CD4-positive, alpha-beta T cell treated with Interleukin-6 for 4 hours (primary cell): ENCODE measurements at regions not wholly inside any gene's neighbourhood (a gene's known extent, or its start where the extent isn't known, plus 50 kb on each side); places are given as distances from the start of the nearest gene placed in this dataset.
A peak's percentile ranks its signal among the peaks of the same experiment; 100 is the strongest.

Experiments
- DNase-seq: peaks from one replicate; pipeline ENCODE4 v3.0.0-alpha.2; 2020; ENCODE audit warnings: mixed read lengths

- DNase-seq = no peak
Measured at GRCh38 chr6:134520181-134521115, 202.5 kb upstream of the SGK1 start.

GRCh38 chr6:134519465-134519864 is 201.6 kb upstream of the SGK1 start:
- peak; percentile 68 for DNase-seq

GRCh38 chr6:134517868-134518267 is 200.0 kb upstream of the SGK1 start:
- DNase-seq = no peak

GRCh38 chr6:134517145-134517658 is 199.3 kb upstream of the SGK1 start:
- DNase-seq = peak; percentile 25

GRCh38 chr6:134516582-134516981 is 198.7 kb upstream of the SGK1 start:
- no peak for DNase-seq

- no peak for DNase-seq
Measured at GRCh38 chr6:134515986-134516385, 198.1 kb upstream of the SGK1 start.

- DNase-seq = no peak
Measured at GRCh38 chr6:134512981-134513391, 195.1 kb upstream of the SGK1 start.

GRCh38 chr6:134511984-134512683 is 194.2 kb upstream of the SGK1 start:
- no peak for DNase-seq

- DNase-seq = no peak
Measured at GRCh38 chr6:134510920-134511319, 193.0 kb upstream of the SGK1 start.

GRCh38 chr6:134510142-134510541 is 192.2 kb upstream of the SGK1 start:
- no peak for DNase-seq

- DNase-seq = no peak
Measured at GRCh38 chr6:134508862-134509498, 191.1 kb upstream of the SGK1 start.

GRCh38 chr6:134506162-134506561 is 188.2 kb upstream of the SGK1 start:
- no peak for DNase-seq

- no peak for DNase-seq
Measured at GRCh38 chr6:134503585-134504281, 185.8 kb upstream of the SGK1 start.

- no peak for DNase-seq
Measured at GRCh38 chr6:134502614-134503549, 185.0 kb upstream of the SGK1 start.

GRCh38 chr6:134495890-134496248 is 178.0 kb upstream of the SGK1 start:
- no peak for DNase-seq

GRCh38 chr6:134495203-134495889 is 177.4 kb upstream of the SGK1 start:
- DNase-seq = no peak

- no peak for DNase-seq
Measured at GRCh38 chr6:134493789-134494188, 175.9 kb upstream of the SGK1 start.

- DNase-seq = no peak
Measured at GRCh38 chr6:134491477-134491876, 173.6 kb upstream of the SGK1 start.

- DNase-seq = no peak
Measured at GRCh38 chr6:134482593-134483270, 164.8 kb upstream of the SGK1 start.

GRCh38 chr6:134481966-134482365 is 164.1 kb upstream of the SGK1 start:
- no peak for DNase-seq
